Right renal cortex interstitium (tissue), 3 donors: ENCODE measurements at regions not wholly inside any gene's neighbourhood (a gene's known extent, or its start where the extent isn't known, plus 50 kb on each side); places are given as distances from the start of the nearest gene placed in this dataset.

ENCODE experiments used
- DNase-seq, 3 donors: peaks; one replicate each; pipeline ENCODE4 v3.0.0-alpha.2; 2013; ENCODE audit warnings: low read depth in 3 of 3, low spot score in 2 of 3

DNA sequence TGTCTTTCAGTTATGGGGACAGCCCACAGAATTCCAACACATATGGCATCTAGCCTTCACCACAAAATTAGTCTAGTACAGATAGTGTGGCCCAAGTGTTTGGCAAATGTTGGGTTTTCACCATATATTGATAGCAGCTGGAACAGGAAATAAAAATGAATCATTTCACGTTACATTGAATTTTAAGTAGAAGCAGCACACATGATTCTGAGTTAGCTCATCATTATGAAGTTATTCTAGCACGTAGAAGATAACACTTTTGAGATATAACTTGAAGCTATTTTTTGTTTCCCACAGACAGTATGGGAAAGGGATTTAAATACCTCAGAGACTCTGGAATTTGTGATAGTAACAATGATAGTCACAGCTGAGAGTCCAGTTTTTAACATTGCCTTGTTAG, 118.7 kb downstream of the FAT4 start:
- no peak for DNase-seq

- DNase-seq: no peak
These were observed 119.4 kb downstream of the FAT4 start for GRCh38 chr4:125434136-125434535.

DNA sequence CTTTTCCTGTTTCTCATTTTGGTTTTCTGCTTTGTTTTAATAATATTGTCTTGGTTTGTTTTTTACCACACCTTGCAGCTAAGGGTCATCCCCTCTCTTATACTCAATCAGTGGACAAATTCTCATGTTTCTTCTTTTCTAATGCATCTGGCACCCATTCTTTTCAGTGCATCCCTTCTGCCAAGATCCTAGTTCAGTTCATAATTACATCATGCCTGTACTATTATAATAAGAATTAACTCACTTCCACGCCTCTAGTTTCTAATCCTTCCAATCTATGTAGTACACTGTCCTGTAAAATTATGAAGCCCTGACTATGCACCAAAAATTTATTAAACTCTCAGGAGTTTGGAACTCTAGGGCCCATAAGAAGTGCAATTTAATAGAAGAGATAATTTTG, 126.1 kb downstream of the FAT4 start:
- no peak for DNase-seq

- DNase-seq: no peak
These were observed 129.4 kb downstream of the FAT4 start for GRCh38 chr4:125444166-125444565.

DNA sequence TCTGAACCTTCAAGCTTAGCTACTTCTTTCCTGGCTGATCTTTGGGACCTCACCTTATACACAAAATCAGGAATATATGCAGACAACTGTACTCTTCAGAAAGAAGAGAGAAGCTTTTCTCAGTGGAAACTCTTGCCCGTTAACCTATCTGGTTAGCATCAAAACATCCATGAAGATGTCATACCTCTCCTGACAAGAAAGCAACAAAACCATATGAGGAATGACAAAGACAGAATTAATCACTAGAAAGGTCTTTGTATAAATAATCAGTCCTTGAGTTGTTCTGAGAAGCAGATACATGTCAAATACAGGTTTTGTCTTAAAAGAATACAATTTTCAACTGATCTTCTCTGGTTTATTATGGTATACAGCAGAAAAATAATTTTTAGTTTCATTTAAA, 130.8 kb downstream of the FAT4 start:
- DNase-seq: no peak

GRCh38 chr4:125447551-125448290, 133.0 kb downstream of the FAT4 start:
- no peak for DNase-seq

GRCh38 chr4:125456075-125456474, 141.3 kb downstream of the FAT4 start:
- DNase-seq: no peak

- DNase-seq: no peak
These were observed 144.8 kb downstream of the FAT4 start for GRCh38 chr4:125459531-125459930.

DNA sequence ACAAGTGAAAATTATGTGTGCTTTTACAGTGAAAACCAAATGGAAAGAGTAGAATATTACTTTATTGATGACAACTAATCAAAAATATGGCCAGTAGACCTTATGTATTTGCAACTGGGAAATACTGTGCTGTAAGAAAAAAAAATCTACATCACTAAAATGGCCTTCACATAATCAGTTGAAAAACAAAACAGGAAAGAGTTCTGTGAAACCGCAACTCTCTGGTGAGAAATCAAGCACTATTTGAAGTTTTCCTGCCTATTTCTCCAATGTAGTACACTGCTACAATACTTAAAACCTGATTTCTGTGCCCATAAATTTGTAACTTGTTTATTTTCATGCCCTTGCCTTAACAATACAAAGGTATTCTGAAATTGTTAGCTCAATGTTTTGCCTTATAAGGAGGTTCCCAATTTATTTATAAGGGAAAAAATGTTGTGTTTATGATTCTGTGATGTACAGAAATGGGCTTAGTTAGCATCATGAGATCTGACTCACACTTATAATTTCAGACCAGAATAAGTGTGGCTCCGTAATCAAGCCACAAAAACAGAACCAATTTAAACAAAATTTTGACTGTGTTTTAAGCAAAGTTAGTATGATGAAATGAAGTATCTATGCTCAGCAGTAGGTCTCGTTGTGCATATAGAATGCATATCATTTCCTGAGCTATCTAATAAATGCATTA, 147.1 kb downstream of the FAT4 start:
- no peak for DNase-seq

DNA sequence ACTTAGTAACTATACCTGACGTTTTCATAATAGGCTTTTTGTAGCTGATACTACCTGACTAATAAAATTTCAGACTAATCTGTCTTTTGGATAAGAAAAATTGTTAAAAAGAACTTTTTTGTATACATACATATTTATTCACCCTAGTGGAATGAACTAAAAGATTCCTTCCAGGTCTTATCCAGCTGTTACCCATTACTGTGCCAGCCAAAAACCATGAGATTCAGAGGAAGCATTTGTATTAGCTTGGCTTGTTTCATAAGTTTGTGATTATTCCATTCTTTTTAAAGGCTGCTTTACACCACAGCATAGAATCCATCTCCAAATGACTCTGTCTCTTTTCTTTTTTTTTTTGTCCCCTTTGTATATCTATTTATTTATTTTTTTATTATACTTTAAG, 149.4 kb downstream of the FAT4 start:
- no peak for DNase-seq

- no peak for DNase-seq
These were observed 166.7 kb downstream of the FAT4 start for GRCh38 chr4:125481334-125482045.

DNA sequence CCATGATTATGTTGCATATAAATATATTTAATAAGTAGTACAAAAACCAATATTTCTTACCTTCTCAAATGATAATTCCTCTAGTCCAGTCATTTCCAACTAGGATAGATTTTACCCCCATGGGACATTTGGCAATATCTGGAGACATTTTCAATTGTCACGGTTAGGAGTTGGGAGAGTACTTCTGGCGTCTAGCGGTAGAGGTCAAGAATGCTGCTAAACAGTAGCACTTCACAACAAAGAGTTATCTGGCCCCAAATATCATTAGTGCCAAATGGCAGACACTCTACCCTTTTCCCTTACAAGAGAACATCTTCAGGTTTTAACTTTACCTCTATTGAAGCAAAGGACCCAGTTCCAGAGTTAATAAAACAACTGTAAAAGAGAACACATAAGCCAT, 168.1 kb downstream of the FAT4 start:
- no peak for DNase-seq

DNA sequence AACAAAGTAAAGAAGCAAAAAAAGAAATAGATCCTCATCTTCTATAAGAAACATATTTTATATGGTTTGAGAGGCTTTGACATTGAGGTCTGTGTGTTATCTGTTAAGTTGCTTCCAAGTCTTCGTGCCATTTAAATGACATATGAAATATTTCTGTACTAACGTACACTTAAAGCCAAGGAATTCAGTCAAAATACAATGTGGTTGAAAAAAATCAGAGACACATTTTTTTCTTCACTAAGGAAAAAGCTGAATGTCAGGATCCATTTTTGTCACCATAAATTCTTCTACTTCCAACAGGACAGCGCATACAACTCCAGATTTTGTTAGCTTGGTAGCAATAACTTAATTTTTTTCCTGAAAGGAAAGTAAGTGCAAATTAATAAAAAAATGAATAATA, 168.5 kb downstream of the FAT4 start:
- no peak for DNase-seq

- DNase-seq: no peak
These were observed 170.2 kb downstream of the FAT4 start for GRCh38 chr4:125484912-125485311.

- no peak for DNase-seq
These were observed 171.6 kb downstream of the FAT4 start for GRCh38 chr4:125486351-125486750.

- DNase-seq: no peak
These were observed 175.4 kb downstream of the FAT4 start for GRCh38 chr4:125489952-125490690.

GRCh38 chr4:125492957-125493356, 178.2 kb downstream of the FAT4 start:
- DNase-seq: no peak

DNA sequence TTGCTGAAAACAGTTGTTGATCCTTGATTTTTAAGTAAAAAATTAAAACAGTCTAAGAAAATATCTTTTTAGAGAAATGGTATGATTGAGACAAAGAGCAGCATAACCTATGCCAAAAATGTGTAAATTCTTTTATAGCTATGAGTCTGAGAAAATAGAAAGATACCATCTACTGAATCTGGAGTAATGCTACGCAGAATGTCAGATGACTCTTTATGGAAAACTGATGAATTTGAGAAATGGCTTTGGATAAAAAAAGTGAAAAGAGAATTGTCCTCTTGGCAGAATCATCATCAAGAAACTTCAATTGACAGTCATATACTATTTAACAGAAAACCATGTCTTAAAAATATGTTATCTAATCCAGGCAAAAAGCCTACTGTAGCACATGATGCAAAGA, 183.1 kb downstream of the FAT4 start:
- no peak for DNase-seq

GRCh38 chr4:125498981-125499380, 184.2 kb downstream of the FAT4 start:
- DNase-seq: no peak

- no peak for DNase-seq
These were observed 186.3 kb downstream of the FAT4 start for GRCh38 chr4:125501090-125501489.

DNA sequence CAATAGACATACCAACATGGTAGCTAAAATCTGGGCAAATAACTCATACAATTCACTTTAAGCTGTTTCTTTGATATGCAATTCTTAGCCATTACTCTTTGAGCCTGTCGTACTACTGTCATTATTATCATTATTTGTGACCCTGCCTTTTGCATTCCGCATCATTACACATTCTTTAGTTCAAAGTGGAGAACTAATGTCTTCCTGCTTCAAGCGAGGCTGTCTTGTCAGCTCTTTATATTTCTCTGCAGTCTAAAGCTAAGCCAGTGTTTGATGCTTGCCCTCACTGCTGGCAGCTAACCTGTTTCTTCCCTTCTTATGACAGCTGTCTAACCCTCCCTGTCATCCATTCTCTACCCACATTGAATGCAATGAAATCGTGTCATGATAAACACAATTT, 186.8 kb downstream of the FAT4 start:
- DNase-seq: no peak
